SK-N-SH (cell line): ENCODE measurements at regions not wholly inside any gene's neighbourhood (a gene's known extent, or its start where the extent isn't known, plus 50 kb on each side); places are given as distances from the start of the nearest gene placed in this dataset.

ENCODE experiments used
- CTCF ChIA-PET: fragments of 300-600, 350-600 bp; formaldehyde crosslinking; extraction: SDS; loops from one replicate; lab custom pipeline; 2021; lab: Yijun Ruan, JAX
- POLR2A ChIA-PET: fragments of 350-600 bp; sonication (Branson Sonifier 250); formaldehyde crosslinking; extraction: SDS; loops from one replicate; lab custom pipeline; 2020; ENCODE audit warnings: antibody characterized with exemption, inconsistent platforms; lab: Yijun Ruan, JAX
- DNase-seq: peaks from one replicate; pipeline ENCODE4 v3.0.0; 2012
- H2AFZ ChIP-seq: fragments of 200-600 bp; sonication (generic); 2 replicates; pipeline ENCODE4 v1.8.1; 2016; ENCODE audit warnings: antibody characterized with exemption, mild to moderate bottlenecking, low read depth
- H3F3A ChIP-seq: fragments of 200-600 bp; sonication (generic); replicated peaks from 2 replicates; pipeline ENCODE3; 2016; ENCODE audit warnings: antibody characterized with exemption, mild to moderate bottlenecking; ENCODE audit not compliant: insufficient read depth
- H3K27ac ChIP-seq, 2 experiments: fragments of 200-500 bp in 1 of 2; fragments of 200-600 bp in 1 of 2; sonication (Bioruptor generic) in 1 of 2; sonication (generic), shearing (Covaris generic) in 1 of 2; 2 replicates each; pipeline versions ENCODE4 v1.5.1 to v1.6.1; 2014 to 2016; ENCODE audit warnings: low read depth in 2 of 2, inconsistent platforms in 1 of 2, low read length in 1 of 2, mild to moderate bottlenecking in 1 of 2, mixed read lengths in 1 of 2
- H3K27me3 ChIP-seq: fragments of 200-600 bp; sonication (generic), shearing (Covaris generic); 2 replicates; pipeline ENCODE4 v1.6.1; 2016; ENCODE audit warnings: mixed run types; ENCODE audit not compliant: insufficient read depth
- H3K36me3 ChIP-seq, 2 experiments: fragments of 200-500 bp in 1 of 2; fragments of 200-600 bp in 1 of 2; sonication (Bioruptor generic) in 1 of 2; sonication (generic) in 1 of 2; replicated peaks in 1 of 2; 2 replicates each; pipeline versions ENCODE3 to v1.5.1; 2014 to 2016; ENCODE audit warnings: low read length in 1 of 2, mild to moderate bottlenecking in 1 of 2; ENCODE audit not compliant: insufficient read depth in 2 of 2, control insufficient read depth in 1 of 2
- H3K4me1 ChIP-seq, 2 experiments: fragments of 200-500 bp in 1 of 2; fragments of 200-600 bp in 1 of 2; sonication (Bioruptor generic) in 1 of 2; sonication (generic), shearing (Covaris generic) in 1 of 2; 2 replicates each; pipeline versions ENCODE4 v1.5.1 to v1.6.1; 2014 to 2016; ENCODE audit warnings: low read depth in 1 of 2, low read length in 1 of 2, mixed run types in 1 of 2; ENCODE audit not compliant: insufficient read depth in 2 of 2, control insufficient read depth in 1 of 2
- H3K4me2 ChIP-seq: fragments of 200-600 bp; sonication (generic), shearing (Covaris generic); 2 replicates; pipeline ENCODE4 v1.6.1; 2017; ENCODE audit warnings: mixed run types
- H3K4me3 ChIP-seq, 2 experiments: fragments of 200-500 bp in 1 of 2; fragments of 200-600 bp in 1 of 2; sonication (Bioruptor generic) in 1 of 2; sonication (generic), shearing (Covaris generic) in 1 of 2; 2 replicates each; pipeline versions ENCODE4 v1.5.1 to v1.8.1; 2014 to 2016; ENCODE audit warnings: low read depth in 2 of 2, inconsistent platforms in 1 of 2, low read length in 1 of 2, mild to moderate bottlenecking in 1 of 2, mixed read lengths in 1 of 2, moderate library complexity in 1 of 2
- H3K79me2 ChIP-seq: fragments of 200-600 bp; sonication (generic); 2 replicates; pipeline ENCODE4 v1.8.1; 2017; ENCODE audit warnings: mild to moderate bottlenecking; ENCODE audit not compliant: insufficient read depth
- H3K9ac ChIP-seq: fragments of 200-600 bp; sonication (generic); 2 replicates; pipeline ENCODE4 v1.6.1; 2017; ENCODE audit warnings: mixed run types
- H3K9me2 ChIP-seq: fragments of 200-600 bp; sonication (generic); 2 replicates; pipeline ENCODE4 v1.6.1; 2017; ENCODE audit warnings: mixed run types
- H3K9me3 ChIP-seq: fragments of 200-600 bp; sonication (generic); 2 replicates; pipeline ENCODE4 v1.6.1; 2017; ENCODE audit warnings: mixed run types, mild to moderate bottlenecking, moderate library complexity
- H4K20me1 ChIP-seq: fragments of 200-600 bp; sonication (generic); 2 replicates; pipeline ENCODE4 v1.6.1; 2017; ENCODE audit warnings: mild to moderate bottlenecking, mixed run types; ENCODE audit not compliant: insufficient read depth
- ELF1 ChIP-seq: IDR thresholded peaks from 2 replicates; pipeline ENCODE4 v1.4.0; 2012
- EP300 ChIP-seq, 2 experiments: IDR thresholded peaks; 2 replicates each; pipeline versions ENCODE4 v1.4.0 to v1.6.1; 2012; ENCODE audit warnings: borderline replicate concordance in 1 of 2, low read depth in 1 of 2, low read length in 1 of 2
- EZH2phosphoT487 ChIP-seq: fragments of 200-600 bp; sonication (generic); IDR thresholded peaks from 2 replicates; pipeline ENCODE4 v1.6.1; 2017; ENCODE audit warnings: low read depth, mixed run types, mild to moderate bottlenecking, antibody characterized with exemption, moderate library complexity, borderline replicate concordance
- FOSL2 ChIP-seq: IDR thresholded peaks from 2 replicates; pipeline ENCODE4 v1.4.0; 2012; ENCODE audit warnings: low read depth, mild to moderate bottlenecking, moderate library complexity, borderline replicate concordance
- JUND ChIP-seq: IDR thresholded peaks from 2 replicates; pipeline ENCODE4 v1.4.0; 2012
- RFX5 ChIP-seq: IDR thresholded peaks from 2 replicates; pipeline ENCODE4 v1.6.1; 2012; ENCODE audit warnings: mild to moderate bottlenecking, improper control_type of control experiment, low read length
- SMC3 ChIP-seq: IDR thresholded peaks from 2 replicates; pipeline ENCODE4 v1.6.1; 2012; ENCODE audit warnings: low read depth, low read length, improper control_type of control experiment
- TCF12 ChIP-seq: IDR thresholded peaks from 2 replicates; pipeline ENCODE4 v1.4.0; 2012
- YY1 ChIP-seq: IDR thresholded peaks from 2 replicates; pipeline ENCODE4 v1.4.0; 2012; ENCODE audit warnings: low read depth, mild to moderate bottlenecking
- WGBS: methylation state at CpG from one replicate; pipeline ENCODE4 v1.1.6; 2017; ENCODE audit warnings: low lambda C conversion rate; 5-methylcytosine and 5-hydroxymethylcytosine counted together
- TF ChIP-seq, protein P1 (sequence below): fragments of 200-600 bp; sonication (generic); IDR thresholded peaks from 2 replicates; pipeline ENCODE4 v1.6.1; 2017; ENCODE audit warnings: antibody characterized with exemption, mild to moderate bottlenecking, moderate library complexity
- TF ChIP-seq, protein P2 (sequence below): IDR thresholded peaks from 2 replicates; pipeline ENCODE4; 2012

DNA sequence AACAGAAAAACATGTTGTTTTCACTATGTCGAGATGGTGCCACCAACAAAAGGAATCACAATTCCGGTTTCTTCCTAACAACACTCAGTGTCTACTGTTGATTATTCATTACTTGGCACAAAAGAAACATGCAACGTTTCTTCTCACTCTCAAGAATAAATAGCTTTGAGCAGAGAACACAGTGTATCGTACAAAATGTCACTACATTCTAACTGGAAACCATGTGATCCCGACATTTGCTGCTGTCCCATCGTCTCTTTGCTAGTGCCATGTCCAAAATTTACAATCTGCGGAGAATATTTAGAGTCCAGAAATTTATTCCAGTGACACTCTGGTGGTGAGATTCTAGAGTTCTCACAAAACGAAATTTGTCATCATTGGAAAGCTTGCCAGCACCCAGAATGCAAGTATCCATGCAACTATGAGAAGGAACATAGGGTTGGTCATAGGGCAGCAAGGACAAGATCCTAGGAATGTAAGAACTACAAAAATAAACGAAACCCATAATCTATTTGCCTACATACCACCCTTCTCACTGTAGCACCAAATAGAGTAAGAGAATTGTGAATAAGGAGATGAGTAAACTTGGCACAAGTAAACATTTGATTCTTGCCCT is 505.1 kb downstream of the LTN1 start:
- H3K4me1 ChIP-seq: peaks cover 0 to 2% of the 10 kb centered on the region in 2 experiments; a peak in 2 of 4 replicates
- no peaks in the 10 kb centered on the region for H3K79me2 ChIP-seq
- H3K9me2 ChIP-seq: no peaks in the 10 kb centered on the region
- whole genome bisulfite sequencing: 75% methylated on average over 9 of the region's 9 CpGs
- H3K36me3 ChIP-seq: no peaks in the 10 kb centered on the region
- no peaks in the 10 kb centered on the region for H3K9me3 ChIP-seq
- TF ChIP-seq EP300 (IDR thresholded peaks at IDR 0.05; ENCODE audit: borderline replicate concordance in 1 of 2, low read depth in 1 of 2, low read length in 1 of 2): no peak
- TF ChIP-seq ELF1: no peak
- TF ChIP-seq FOSL2: no peak
- no peak for TF ChIP-seq EZH2phosphoT487
- TF ChIP-seq, protein P1, sequence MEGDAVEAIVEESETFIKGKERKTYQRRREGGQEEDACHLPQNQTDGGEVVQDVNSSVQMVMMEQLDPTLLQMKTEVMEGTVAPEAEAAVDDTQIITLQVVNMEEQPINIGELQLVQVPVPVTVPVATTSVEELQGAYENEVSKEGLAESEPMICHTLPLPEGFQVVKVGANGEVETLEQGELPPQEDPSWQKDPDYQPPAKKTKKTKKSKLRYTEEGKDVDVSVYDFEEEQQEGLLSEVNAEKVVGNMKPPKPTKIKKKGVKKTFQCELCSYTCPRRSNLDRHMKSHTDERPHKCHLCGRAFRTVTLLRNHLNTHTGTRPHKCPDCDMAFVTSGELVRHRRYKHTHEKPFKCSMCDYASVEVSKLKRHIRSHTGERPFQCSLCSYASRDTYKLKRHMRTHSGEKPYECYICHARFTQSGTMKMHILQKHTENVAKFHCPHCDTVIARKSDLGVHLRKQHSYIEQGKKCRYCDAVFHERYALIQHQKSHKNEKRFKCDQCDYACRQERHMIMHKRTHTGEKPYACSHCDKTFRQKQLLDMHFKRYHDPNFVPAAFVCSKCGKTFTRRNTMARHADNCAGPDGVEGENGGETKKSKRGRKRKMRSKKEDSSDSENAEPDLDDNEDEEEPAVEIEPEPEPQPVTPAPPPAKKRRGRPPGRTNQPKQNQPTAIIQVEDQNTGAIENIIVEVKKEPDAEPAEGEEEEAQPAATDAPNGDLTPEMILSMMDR: no peak
- no peak for TF ChIP-seq SMC3
- no peak for TF ChIP-seq RFX5
- TF ChIP-seq, all 33 proteins: peak for 0
- POLR2A ChIA-PET: no interaction called here
- Histone ChIP-seq H4K20me1 (no peaks in the 10 kb centered on the region), H3K27ac (no peak overlapping the region), H3K4me3 (no peak overlapping the region), H3K4me2 (no peak overlapping the region), H3K9ac (no peak overlapping the region), H2AFZ (no peak overlapping the region), H3K27me3 (no peaks in the 10 kb centered on the region), H3F3A (no peaks in the 10 kb centered on the region)
- DNase-seq: no peak
- CTCF ChIA-PET: no interaction called here

DNA sequence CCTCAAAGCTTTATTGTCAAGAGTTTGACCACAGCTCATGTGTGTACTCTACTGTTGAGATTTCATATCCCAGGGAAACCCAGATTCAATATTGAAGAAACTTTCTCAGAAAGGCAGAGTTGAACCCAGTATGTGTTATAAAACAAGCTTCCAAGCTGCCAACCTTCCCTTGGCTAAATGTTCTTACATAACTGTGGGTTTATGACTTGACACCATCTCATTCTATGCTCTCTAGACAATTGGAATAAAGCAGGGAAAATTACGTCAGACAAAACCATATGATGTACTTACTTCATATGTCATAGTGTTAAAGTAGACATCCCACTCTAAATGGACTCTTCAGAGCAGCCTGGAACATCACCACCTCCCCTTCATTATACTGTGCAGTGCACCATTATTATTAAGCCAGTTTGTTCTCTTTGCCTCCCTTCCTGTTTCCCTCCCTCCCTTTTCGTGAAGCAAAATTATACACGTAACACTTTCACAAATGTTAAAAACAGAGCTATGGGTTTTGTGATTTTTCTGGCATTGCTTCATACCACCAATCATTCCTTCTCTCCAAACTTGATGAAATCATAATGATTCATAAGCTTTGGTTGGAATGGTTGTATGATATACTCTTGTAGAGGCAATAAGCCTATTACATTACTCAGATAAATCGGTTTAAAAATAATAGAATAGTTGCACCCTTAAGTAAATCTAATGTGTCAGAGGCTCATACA is 507.2 kb downstream of the LTN1 start:
- CTCF ChIA-PET: no interaction called here
- H3F3A ChIP-seq: no peaks in the 10 kb centered on the region
- peak overlapping the region in 1 of 2 experiments; percentile 5; a peak in 1 of 4 replicates for H3K27ac ChIP-seq
- no peaks in the 10 kb centered on the region for H3K9me2 ChIP-seq
- H4K20me1 ChIP-seq: no peaks in the 10 kb centered on the region
- no peak for TF ChIP-seq YY1
- TF ChIP-seq EZH2phosphoT487: no peak
- TF ChIP-seq FOSL2: peak; percentile 59; the same call in 1 of the 2 replicates
- peak; percentile 29; the same call in 1 of the 2 replicates for TF ChIP-seq JUND
- 0 out of 2 replicates have a peak, but pooled peaks have one; percentile 24 for TF ChIP-seq TCF12
- TF ChIP-seq EP300 (IDR thresholded peaks at IDR 0.05; ENCODE audit: borderline replicate concordance in 1 of 2, low read depth in 1 of 2, low read length in 1 of 2): no peak; a peak in 1 of 4 replicates
- TF ChIP-seq, protein P2, sequence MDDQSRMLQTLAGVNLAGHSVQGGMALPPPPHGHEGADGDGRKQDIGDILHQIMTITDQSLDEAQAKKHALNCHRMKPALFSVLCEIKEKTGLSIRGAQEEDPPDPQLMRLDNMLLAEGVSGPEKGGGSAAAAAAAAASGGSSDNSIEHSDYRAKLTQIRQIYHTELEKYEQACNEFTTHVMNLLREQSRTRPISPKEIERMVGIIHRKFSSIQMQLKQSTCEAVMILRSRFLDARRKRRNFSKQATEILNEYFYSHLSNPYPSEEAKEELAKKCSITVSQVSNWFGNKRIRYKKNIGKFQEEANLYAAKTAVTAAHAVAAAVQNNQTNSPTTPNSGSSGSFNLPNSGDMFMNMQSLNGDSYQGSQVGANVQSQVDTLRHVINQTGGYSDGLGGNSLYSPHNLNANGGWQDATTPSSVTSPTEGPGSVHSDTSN: peak; percentile 29; the same call in 1 of the 2 replicates
- TF ChIP-seq, all 33 proteins: peak for 4
- no peak overlapping the region for H2AFZ ChIP-seq
- no peak overlapping the region for H3K9ac ChIP-seq
- POLR2A ChIA-PET: no interaction called here
- no peaks in the 10 kb centered on the region for H3K27me3 ChIP-seq
- no peaks in the 10 kb centered on the region for H3K9me3 ChIP-seq
- H3K4me1 ChIP-seq: no peaks in the 10 kb centered on the region; a peak in 2 of 4 replicates
- no peak for DNase-seq
- no peaks in the 10 kb centered on the region for H3K36me3 ChIP-seq
- no peak overlapping the region for H3K4me2 ChIP-seq
- H3K4me3 ChIP-seq: no peak overlapping the region
- no peaks in the 10 kb centered on the region for H3K79me2 ChIP-seq
- 75% methylated on average over 4 of the region's 4 CpGs for WGBS
